ENCODE measurements at regions not wholly inside any gene's neighbourhood (a gene's known extent, or its start where the extent isn't known, plus 50 kb on each side); places are given as distances from the start of the nearest gene placed in this dataset.

DNA sequence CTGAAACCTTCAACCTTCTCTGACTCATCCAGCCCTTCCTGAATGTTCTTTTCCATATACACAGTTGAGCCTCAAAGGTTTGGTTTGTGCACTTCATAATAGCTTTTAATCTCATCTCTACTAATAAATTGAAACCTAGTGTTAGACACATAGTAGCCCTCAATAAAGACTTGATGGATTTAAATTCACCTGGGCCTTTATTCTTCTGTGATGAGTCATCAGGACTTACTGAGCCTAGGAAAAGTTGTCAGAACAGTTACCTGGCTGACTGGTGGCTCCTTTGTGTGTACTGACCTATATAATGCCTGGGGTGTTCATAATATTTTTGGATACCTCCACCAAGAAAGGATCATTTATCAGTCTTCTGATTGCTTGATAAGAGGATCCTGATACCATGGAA is 86.4 kb upstream of the NTF3 start:
- H3K27ac ChIP-seq: no peak overlapping the region
- no peak overlapping the region for H3K4me3 ChIP-seq
- no peaks in the 10 kb centered on the region for H3K4me1 ChIP-seq
- H3K36me3 ChIP-seq (replicated peaks in 1 of 2; ENCODE audit: insufficient read depth in 1 of 2, low read depth in 2 of 2): no peaks in the 10 kb centered on the region
- ATAC-seq (no peak), DNase-seq (no peak)
- no peak for TF ChIP-seq POLR2A (IDR thresholded peaks at IDR 0.05)
- TF ChIP-seq, protein P1, sequence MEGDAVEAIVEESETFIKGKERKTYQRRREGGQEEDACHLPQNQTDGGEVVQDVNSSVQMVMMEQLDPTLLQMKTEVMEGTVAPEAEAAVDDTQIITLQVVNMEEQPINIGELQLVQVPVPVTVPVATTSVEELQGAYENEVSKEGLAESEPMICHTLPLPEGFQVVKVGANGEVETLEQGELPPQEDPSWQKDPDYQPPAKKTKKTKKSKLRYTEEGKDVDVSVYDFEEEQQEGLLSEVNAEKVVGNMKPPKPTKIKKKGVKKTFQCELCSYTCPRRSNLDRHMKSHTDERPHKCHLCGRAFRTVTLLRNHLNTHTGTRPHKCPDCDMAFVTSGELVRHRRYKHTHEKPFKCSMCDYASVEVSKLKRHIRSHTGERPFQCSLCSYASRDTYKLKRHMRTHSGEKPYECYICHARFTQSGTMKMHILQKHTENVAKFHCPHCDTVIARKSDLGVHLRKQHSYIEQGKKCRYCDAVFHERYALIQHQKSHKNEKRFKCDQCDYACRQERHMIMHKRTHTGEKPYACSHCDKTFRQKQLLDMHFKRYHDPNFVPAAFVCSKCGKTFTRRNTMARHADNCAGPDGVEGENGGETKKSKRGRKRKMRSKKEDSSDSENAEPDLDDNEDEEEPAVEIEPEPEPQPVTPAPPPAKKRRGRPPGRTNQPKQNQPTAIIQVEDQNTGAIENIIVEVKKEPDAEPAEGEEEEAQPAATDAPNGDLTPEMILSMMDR (IDR thresholded peaks at IDR 0.05): no peak
- no peaks in the 10 kb centered on the region for H3K9me3 ChIP-seq
- H3K27me3 ChIP-seq: no peaks in the 10 kb centered on the region
- intact Hi-C loops (cut with DNase I): no loop called here

DNA sequence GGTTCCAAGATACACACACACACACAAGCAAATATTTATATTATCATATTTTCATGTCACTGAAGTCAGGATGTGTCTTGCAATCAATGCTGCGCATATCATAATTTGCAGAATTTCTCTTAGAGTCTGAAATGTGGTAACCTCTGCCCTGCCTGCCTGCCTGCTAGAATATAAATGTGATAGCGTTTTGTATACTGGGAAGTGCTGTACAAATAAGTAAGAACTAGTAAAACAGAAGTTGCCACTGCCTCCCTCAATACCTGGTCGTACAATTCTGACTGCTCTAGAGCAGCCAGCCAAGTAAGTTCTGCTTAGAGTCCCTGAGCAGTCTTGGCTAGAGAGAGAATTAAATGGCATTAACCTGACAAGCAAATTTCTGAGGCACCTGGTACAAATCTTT is 83.9 kb upstream of the NTF3 start:
- Histone ChIP-seq H3K4me1 (no peaks in the 10 kb centered on the region), H3K9me3 (no peaks in the 10 kb centered on the region), H3K27me3 (no peaks in the 10 kb centered on the region), H3K27ac (no peak overlapping the region), H3K36me3 (replicated peaks in 1 of 2; ENCODE audit: insufficient read depth in 1 of 2, low read depth in 2 of 2) (no peaks in the 10 kb centered on the region), H3K4me3 (no peak overlapping the region)
- TF ChIP-seq, protein P1 (IDR thresholded peaks at IDR 0.05): no peak
- TF ChIP-seq POLR2A (IDR thresholded peaks at IDR 0.05): no peak
- 25 to 27% methylated on average over 3 of the region's 3 CpGs for WGBS, 2 donors
- DNase-seq (no peak), ATAC-seq (no peak)
- intact Hi-C loops (cut with DNase I): no loop called here

GRCh38 chr12:5348491-5348890 is 83.4 kb upstream of the NTF3 start:
- H3K4me3 ChIP-seq: no peak overlapping the region
- intact Hi-C loops (cut with DNase I): no loop called here
- no peak overlapping the region for H3K27ac ChIP-seq
- DNase-seq: no peak
- H3K27me3 ChIP-seq: no peaks in the 10 kb centered on the region
- TF ChIP-seq, protein P1 (IDR thresholded peaks at IDR 0.05): no peak
- TF ChIP-seq POLR2A (IDR thresholded peaks at IDR 0.05): no peak
- no peaks in the 10 kb centered on the region for H3K36me3 ChIP-seq (replicated peaks in 1 of 2; ENCODE audit: insufficient read depth in 1 of 2, low read depth in 2 of 2)
- WGBS, 2 donors: 12 to 16% methylated on average over 4 of the region's 4 CpGs
- H3K4me1 ChIP-seq: no peaks in the 10 kb centered on the region
- H3K9me3 ChIP-seq: no peaks in the 10 kb centered on the region
- no peak for ATAC-seq

DNA sequence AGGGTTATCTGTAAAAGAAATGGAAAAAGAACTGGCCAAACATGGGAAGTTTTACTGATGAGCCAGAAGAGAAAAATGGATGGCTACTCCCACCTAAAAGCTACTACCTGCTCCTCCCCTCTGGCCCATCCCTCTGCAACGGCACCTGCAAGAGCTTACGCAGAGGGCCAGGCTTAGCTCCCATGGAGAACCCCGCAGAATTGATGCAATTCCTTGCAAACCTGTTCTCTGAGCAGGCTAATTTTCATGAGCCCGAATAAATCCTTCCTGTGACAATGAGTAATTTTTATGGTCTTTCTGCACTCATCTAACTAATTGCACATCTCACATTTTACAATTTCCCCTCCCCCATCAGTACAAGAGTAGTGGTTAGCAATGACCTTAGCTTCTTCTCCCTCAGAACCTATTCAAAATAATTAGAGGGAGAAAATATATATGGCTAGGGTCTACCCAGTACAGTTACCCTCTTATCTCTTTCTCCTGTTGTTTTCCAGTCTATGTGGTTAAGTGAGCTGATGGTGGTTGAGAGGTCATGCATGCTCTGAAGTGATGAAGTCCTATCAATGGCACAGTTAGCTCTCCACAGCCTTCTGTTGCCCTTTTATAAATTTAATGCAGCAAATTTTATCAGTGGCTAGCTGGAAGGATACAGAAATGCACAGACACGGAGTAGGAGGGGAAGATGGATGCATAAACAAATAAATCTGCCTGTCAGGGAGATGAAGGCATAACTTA is 67.7 kb upstream of the NTF3 start:
- intact Hi-C loops (cut with DNase I): no loop called here

More for the DNA sequence above, 67.7 kb upstream of the NTF3 start:
- Histone ChIP-seq H3K4me1 (no peaks in the 10 kb centered on the region), H3K27me3 (no peaks in the 10 kb centered on the region), H3K36me3 (replicated peaks in 1 of 2; ENCODE audit: insufficient read depth in 1 of 2, low read depth in 2 of 2) (no peaks in the 10 kb centered on the region), H3K9me3 (no peaks in the 10 kb centered on the region), H3K4me3 (no peak overlapping the region), H3K27ac (no peak overlapping the region)
- no peak for TF ChIP-seq POLR2A (IDR thresholded peaks at IDR 0.05)
- TF ChIP-seq, protein P1 (IDR thresholded peaks at IDR 0.05): no peak
- WGBS, 2 donors: 62 to 66% methylated on average over 5 of the region's 5 CpGs
- DNase-seq (no peak), ATAC-seq (no peak)
